Fibroblast of skin of abdomen (primary cell): ENCODE measurements at regions not wholly inside any gene's neighbourhood (a gene's known extent, or its start where the extent isn't known, plus 50 kb on each side); places are given as distances from the start of the nearest gene placed in this dataset.

Experiments used
- DNase-seq: peaks from one replicate; pipeline ENCODE4 v3.0.0-alpha.2; 2013

- no peak for DNase-seq
Observed at GRCh38 chr7:40977533-40977932, 725.4 kb downstream of the INHBA start.

GRCh38 chr7:40972426-40972825, 730.5 kb downstream of the INHBA start:
- no peak for DNase-seq

- no peak for DNase-seq
Observed at GRCh38 chr7:40969641-40970040, 733.2 kb downstream of the INHBA start.

GRCh38 chr7:40966693-40967092, 736.2 kb downstream of the INHBA start:
- no peak for DNase-seq

GRCh38 chr7:40965774-40966173, 737.1 kb downstream of the INHBA start:
- no peak for DNase-seq

- DNase-seq: no peak
Observed at GRCh38 chr7:40965016-40965415, 737.9 kb downstream of the INHBA start.

DNA sequence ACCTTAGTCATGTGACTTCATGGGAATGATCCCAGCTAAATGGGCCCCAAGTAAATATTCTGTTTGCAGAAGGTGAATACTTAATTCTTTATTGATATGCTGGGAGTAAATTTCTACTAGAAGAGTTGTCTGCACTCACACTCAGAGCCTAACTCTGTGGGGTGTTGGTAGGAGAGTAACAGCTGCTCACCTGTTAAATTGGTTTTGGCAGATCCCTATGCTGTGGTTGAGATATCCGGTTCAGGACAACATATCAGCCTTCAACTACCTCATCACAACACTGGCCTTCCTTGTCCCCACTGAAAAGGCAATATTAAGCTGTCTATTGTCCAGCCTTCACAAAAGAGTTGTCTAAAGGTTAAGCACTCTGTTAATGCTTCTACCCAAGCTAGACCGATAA, 738.3 kb downstream of the INHBA start:
- no peak for DNase-seq

DNA sequence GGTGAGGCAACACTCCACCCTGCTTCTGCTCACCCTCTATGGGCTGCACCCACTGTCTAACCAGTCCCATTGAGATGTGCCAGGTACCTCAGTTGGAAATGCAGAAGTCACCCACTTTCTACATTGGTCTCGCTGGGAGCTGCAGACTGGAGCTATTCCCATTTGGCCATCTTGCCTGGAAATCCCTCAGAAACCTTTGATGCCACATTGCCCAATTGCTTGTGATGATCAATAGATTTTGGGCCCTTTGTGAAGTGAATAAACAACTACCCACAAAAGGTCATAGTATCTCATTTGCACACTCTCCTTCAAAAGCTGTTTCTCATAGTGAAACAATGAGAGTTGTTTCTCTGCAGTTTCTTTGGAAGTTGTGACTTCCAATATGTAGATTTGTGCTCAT, 742.9 kb downstream of the INHBA start:
- DNase-seq: no peak

DNA sequence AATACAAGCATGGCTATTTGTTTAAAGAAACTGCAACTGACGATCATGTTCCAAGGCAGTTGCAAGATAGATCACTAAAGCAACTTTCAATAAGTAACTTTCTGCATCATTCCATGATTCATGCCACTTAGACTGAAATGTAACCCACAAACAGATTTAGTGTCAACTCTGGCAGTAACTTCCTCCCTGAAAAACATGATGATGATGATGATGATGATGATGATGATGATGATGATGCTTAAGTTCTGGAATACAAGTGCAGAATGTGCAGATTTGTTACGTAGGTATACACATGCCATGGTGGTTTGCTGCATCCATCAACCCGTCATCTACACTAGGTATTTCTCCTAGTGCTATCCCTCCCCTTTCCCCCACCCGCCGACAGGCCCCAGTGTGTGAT, 754.7 kb downstream of the INHBA start:
- DNase-seq: no peak

DNA sequence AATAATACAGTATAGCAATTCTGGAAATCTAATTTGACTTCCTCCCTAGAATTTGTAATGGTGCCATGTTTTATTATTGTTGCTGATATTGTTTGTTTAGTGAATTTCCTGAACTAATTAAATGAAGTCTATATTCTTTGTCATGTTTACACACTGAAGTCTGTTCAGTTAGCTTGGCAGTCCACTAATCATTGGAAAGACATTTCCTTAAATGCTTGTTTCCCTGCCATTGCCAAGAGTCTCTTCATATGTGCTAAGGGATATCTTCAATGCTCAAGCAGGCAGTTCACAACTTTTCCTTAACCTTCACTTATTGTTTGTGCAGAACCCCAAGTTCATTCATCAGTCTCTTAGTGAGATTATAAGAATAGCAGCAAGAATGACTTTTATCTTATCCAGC, 755.3 kb downstream of the INHBA start:
- DNase-seq: no peak

- no peak for DNase-seq
Observed at GRCh38 chr7:40946549-40946948, 756.3 kb downstream of the INHBA start.

DNA sequence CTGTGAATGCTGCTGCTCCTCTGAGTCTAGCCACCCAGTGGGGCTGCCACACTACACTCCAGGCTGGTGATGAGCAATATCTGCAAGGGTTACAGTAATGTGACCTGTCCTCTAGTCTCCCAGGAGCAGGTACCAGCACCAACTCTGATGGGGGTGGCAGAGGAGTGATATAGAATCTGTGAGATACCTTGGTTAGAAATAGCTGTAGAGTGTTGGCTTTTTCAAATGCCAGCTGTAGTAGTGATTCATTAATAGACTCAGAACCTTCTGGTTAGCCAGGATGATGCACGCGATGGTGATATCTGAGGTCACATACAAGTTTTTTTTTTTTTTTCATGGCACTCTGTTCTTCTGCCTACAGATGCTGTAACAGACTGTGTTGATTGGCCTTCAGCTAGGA, 757.1 kb downstream of the INHBA start:
- no peak for DNase-seq

DNA sequence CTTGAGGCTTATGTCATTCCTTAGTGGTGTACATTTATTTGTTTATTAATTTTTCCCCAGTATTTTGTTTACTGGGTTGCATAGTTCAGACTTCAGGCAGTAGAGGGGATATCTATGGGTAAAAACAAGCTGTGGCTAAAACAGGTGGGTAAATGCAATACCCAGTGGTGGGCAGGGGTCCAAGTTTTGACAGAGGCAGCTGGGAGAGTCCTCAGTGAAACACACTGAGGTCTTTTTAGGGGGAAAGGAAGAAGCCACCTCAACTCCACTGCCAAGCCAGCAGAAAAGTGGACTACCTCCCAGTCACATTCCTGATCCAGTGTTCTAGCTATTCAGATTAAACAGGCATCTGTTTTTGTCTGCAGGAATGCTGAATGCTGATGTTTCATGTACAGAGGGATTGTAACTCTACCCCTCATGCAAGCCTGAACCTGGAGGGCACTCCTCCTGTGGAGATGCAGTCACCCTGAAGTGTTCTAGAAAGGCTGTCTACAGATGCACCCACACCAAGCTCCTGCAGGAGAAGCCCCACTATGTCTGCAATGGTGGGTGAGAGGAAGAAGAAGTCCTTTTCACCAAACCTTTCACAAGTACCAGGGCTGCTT, 757.8 kb downstream of the INHBA start:
- no peak for DNase-seq

- no peak for DNase-seq
Observed at GRCh38 chr7:40937879-40938278, 765.0 kb downstream of the INHBA start.

DNA sequence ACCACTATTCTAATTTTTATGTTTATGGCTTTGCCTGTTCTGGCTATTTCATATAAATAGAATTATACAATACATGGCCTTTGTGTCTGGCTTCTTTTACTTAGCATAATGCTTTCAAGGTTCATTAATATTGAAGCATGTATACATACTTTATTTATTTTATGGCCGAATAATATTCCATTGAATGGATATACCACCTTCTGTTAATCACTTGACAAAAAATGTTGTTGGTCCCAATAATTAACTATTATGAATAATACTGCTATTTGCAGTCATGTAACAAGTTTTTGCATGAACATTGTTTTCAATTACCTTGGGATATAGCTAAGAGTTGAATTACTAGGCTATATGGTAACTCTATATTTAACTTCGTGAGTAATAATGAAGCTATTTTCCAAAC, 767.5 kb downstream of the INHBA start:
- DNase-seq: no peak

- no peak for DNase-seq
Observed at GRCh38 chr7:40923626-40924025, 779.3 kb downstream of the INHBA start.

GRCh38 chr7:40922316-40922670, 780.6 kb downstream of the INHBA start:
- peak; percentile 60 for DNase-seq

- no peak for DNase-seq
Observed at GRCh38 chr7:40921589-40922315, 781.1 kb downstream of the INHBA start.

DNA sequence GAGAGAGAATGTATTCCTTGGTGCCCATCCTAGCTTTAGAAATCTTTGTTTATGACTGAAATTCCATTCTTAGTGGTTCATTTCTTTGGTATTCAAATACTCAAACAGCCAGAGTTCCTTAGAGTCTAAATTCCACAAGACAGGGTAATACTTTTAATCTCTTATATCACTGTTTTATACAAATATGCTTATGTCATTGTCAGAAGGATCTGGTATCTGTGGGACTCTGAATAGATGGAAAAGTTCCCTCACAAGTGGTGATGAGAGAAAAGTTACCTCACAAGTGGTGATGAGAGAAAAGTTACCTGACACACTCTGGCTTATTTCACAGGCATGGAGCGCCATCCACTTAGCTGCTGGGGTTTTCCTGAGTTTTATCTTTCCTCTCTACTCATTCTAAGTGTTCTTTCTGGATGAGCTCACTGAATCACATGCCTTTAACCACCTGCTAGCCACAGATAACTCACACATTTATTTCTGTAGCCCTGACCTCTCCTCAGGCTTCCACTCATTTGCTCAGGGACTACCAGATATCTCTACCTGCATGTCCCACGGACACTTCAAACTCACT, 784.0 kb downstream of the SUGCT start:
- peak; percentile 82 for DNase-seq

DNA sequence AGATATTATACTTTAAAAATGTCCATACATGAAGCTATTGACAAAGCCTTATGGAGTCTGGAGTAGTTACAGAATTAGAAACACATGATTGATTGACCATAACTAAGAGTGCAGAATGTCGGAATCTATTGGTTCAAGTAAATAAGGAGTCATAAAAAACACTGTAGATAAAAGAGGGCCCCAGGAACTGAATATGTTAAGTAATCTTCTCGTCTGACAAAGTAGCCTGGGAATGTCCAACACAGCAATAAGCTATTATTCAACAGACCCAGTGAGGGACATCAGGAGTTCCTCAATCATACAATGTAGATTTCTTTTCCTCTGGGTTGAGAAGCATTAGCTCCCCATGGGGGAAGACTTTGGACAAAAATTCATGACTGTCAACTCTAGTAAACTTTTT, 782.0 kb downstream of the SUGCT start:
- DNase-seq: no peak

DNA sequence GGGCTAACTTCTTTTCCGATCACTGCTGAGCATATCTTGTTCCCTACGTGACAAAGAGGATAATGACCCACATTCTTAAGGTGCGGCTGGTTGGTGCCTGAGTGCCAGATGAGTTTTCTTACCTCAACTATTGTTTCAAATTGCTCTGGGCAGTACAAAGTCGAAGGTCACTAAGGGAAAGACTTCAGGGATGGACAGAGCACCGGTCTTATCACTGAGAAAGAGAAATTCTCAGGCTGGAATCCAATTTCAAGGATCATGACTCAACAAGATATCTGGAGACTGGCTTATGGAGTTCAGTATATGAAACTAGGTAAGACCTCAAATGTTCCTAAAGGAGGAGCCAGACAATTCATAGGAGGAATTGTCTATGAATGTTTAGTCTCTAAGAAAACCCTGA, 780.3 kb downstream of the SUGCT start:
- DNase-seq: no peak
